K562 (cell line): ENCODE measurements at regions not wholly inside any gene's neighbourhood (a gene's known extent, or its start where the extent isn't known, plus 50 kb on each side); places are given as distances from the start of the nearest gene placed in this dataset.
"Not testable (repeated sequence)": the region's sequence is repeated elsewhere in the genome, so short reads cannot be mapped to it uniquely, and the experiment has no call there.

ENCODE experiments used
- ATAC-seq: fragments of 200-7000 bp; cut with Tn5 transposase; 3 replicates; pipeline ENCODE4 v1.9.1; 2020; ENCODE audit warnings: moderate library complexity
- BruUV-seq: library from RNA; stranded (reverse); fragments of 400-500 nt; replicated peaks from 2 replicates; lab custom pipeline; 2021; lab: Mats Ljungman, UMichigan
- CTCF ChIA-PET: fragments of 300-600 bp; formaldehyde crosslinking; extraction: SDS; loops from one replicate; lab custom pipeline; 2021; ENCODE audit warnings: low intra/inter-chr PET ratio; lab: Yijun Ruan, JAX
- POLR2A ChIA-PET: fragments of 300-600, 350-650 bp; sonication (Branson Sonifier 250); formaldehyde crosslinking; extraction: SDS; loops from one replicate; lab custom pipeline; 2021; ENCODE audit warnings: antibody characterized with exemption, inconsistent platforms; lab: Yijun Ruan, JAX
- DNase-seq, 4 experiments: peaks; one replicate each; pipeline versions ENCODE4 v3.0.0 to v3.0.0-alpha.2; 2011 to 2018; ENCODE audit warnings: low spot score in 3 of 4, mixed read lengths in 3 of 4; ENCODE audit errors: extremely low read depth in 1 of 4
- FAIRE-seq: peaks from 2 replicates; lab custom pipeline; 2011; peaks lifted over from hg19 to GRCh38; lab: Jason Lieb, UNC
- H2AFZ ChIP-seq: 2 replicates; pipeline ENCODE4 v1.6.0; 2011; ENCODE audit warnings: low read depth, low read length, control low read depth, inconsistent platforms
- H3K27ac ChIP-seq: fragments of 200-600 bp; 3 replicates; pipeline ENCODE4 v1.8.0; 2011; ENCODE audit warnings: low read depth, mild to moderate bottlenecking, control low read depth, inconsistent platforms, low read length, moderate library complexity, mixed read lengths; ENCODE audit errors: extremely low read depth
- H3K27me3 ChIP-seq, 2 experiments: fragments of 300-600 bp in 1 of 2; 2 replicates in 1 of 2; 3 replicates in 1 of 2; pipeline versions ENCODE4 v1.6.0 to v1.8.0; 2011; ENCODE audit warnings: inconsistent platforms in 2 of 2, low read length in 2 of 2, mild to moderate bottlenecking in 1 of 2, mixed read lengths in 1 of 2, moderate library complexity in 1 of 2; ENCODE audit not compliant: control insufficient read depth in 2 of 2, insufficient read depth in 2 of 2
- H3K36me3 ChIP-seq: fragments of 300-600 bp; 3 replicates; pipeline ENCODE4 v1.8.0; 2011; ENCODE audit warnings: mild to moderate bottlenecking, low read length, inconsistent platforms; ENCODE audit not compliant: control insufficient read depth, insufficient read depth
- H3K4me1 ChIP-seq, 2 experiments: fragments of 200-600 bp in 1 of 2; replicated peaks in 1 of 2; 2 replicates in 1 of 2; 3 replicates in 1 of 2; pipeline versions ENCODE4 v1.5.1 to v1.8.0; 2011; ENCODE audit warnings: inconsistent platforms in 2 of 2, low read length in 2 of 2, mild to moderate bottlenecking in 1 of 2, mixed read lengths in 1 of 2, moderate library complexity in 1 of 2; ENCODE audit not compliant: control insufficient read depth in 2 of 2, insufficient read depth in 2 of 2
- H3K4me2 ChIP-seq: 2 replicates; pipeline ENCODE4 v1.6.1; 2011; ENCODE audit warnings: low read length, control low read depth, inconsistent platforms, mixed read lengths; ENCODE audit not compliant: insufficient read depth
- H3K4me3 ChIP-seq: fragments of 200-600 bp; sonication (generic), shearing (Covaris generic); 2 replicates; pipeline ENCODE4 v1.5.1; 2016; ENCODE audit warnings: control low read depth, inconsistent platforms
- H3K79me2 ChIP-seq: fragments of 200-600 bp; 3 replicates; pipeline ENCODE4 v1.8.0; 2011; ENCODE audit warnings: low read length, inconsistent platforms; ENCODE audit not compliant: control insufficient read depth, insufficient read depth
- H3K9ac ChIP-seq, 2 experiments: 2 replicates each; pipeline versions ENCODE4 v1.6.0 to v1.6.1; 2011; ENCODE audit warnings: low read depth in 2 of 2, low read length in 2 of 2, control low read depth in 1 of 2, inconsistent platforms in 1 of 2, mild to moderate bottlenecking in 1 of 2, mixed read lengths in 1 of 2; ENCODE audit not compliant: insufficient read depth in 1 of 2
- H3K9me1 ChIP-seq: one replicate; pipeline ENCODE4 v1.6.0; 2011; ENCODE audit warnings: inconsistent platforms, mild to moderate bottlenecking, low read length, moderate library complexity; ENCODE audit not compliant: control insufficient read depth, insufficient read depth
- H3K9me3 ChIP-seq: replicated peaks from 2 replicates; pipeline ENCODE4 v1.5.1; 2011; ENCODE audit warnings: low read depth, low read length, inconsistent platforms; ENCODE audit not compliant: control insufficient read depth, insufficient read depth
- H4K20me1 ChIP-seq: replicated peaks from 2 replicates; pipeline ENCODE4 v1.6.1; 2011; ENCODE audit warnings: low read length, inconsistent platforms, mixed read lengths; ENCODE audit not compliant: control insufficient read depth, insufficient read depth
- CC2D1A ChIP-seq: fragments of 450-650 bp; IDR thresholded peaks from 2 replicates; pipeline ENCODE4 v1.6.1; 2017; ENCODE audit warnings: mild to moderate bottlenecking
- DEAF1 ChIP-seq: fragments of 450-650 bp; formaldehyde crosslinking; IDR thresholded peaks from 2 replicates; pipeline ENCODE4 v1.4.0; 2020; ENCODE audit warnings: mild to moderate bottlenecking, moderate library complexity
- E2F5 ChIP-seq: sonication (generic); formaldehyde crosslinking; IDR thresholded peaks from 2 replicates; pipeline ENCODE4 v1.8.0; 2022; ENCODE audit warnings: mild to moderate bottlenecking, missing genetic modification reagents
- EWSR1 ChIP-seq: fragments of 450-650 bp; IDR thresholded peaks from 2 replicates; pipeline ENCODE4 v1.6.1; 2018; ENCODE audit warnings: borderline replicate concordance, mild to moderate bottlenecking, low read depth, moderate library complexity; ENCODE audit not compliant: partially characterized antibody
- GABPB2 ChIP-seq: fragments of 250-450 bp; sonication (Bioruptor Pico); conservative IDR thresholded peaks from 2 replicates; pipeline ENCODE4 v1.5.1; 2021; ENCODE audit warnings: mild to moderate bottlenecking
- GTF2F1 ChIP-seq: IDR thresholded peaks from 2 replicates; pipeline ENCODE4 v1.6.1; 2011; ENCODE audit warnings: low read depth, low read length, improper control_type of control experiment
- GTF3C2 ChIP-seq: IDR thresholded peaks from 3 replicates; pipeline ENCODE4 v1.6.1; 2011; ENCODE audit warnings: borderline replicate concordance, mild to moderate bottlenecking, moderate library complexity; ENCODE audit not compliant: insufficient read length; ENCODE audit errors: extremely low read depth
- MTA1 ChIP-seq: fragments of 450-650 bp; IDR thresholded peaks from 2 replicates; pipeline ENCODE4 v1.6.1; 2017; ENCODE audit warnings: borderline replicate concordance
- POU5F1 ChIP-seq: fragments of 150-350 bp; IDR thresholded peaks from 2 replicates; pipeline ENCODE4 v1.6.1; 2014; ENCODE audit warnings: borderline replicate concordance, low read length, low read depth, mild to moderate bottlenecking; ENCODE audit not compliant: partially characterized antibody
- TAL1 ChIP-seq: fragments of 450-650 bp; IDR thresholded peaks from 2 replicates; pipeline ENCODE4 v1.6.1; 2016; ENCODE audit warnings: mild to moderate bottlenecking
- ZNF311 ChIP-seq: fragments of 250-450 bp; sonication (Bioruptor Pico); IDR thresholded peaks from 2 replicates; pipeline ENCODE4 v1.4.0; 2020; ENCODE audit warnings: mild to moderate bottlenecking, moderate library complexity
- ZNF707 ChIP-seq: fragments of 250-450 bp; sonication (Bioruptor Pico); conservative IDR thresholded peaks from 2 replicates; pipeline ENCODE4 v1.8.0; 2022; ENCODE audit warnings: inconsistent platforms, mild to moderate bottlenecking, moderate library complexity
- WGBS: fragments of 100-300 bp; shearing (Covaris generic); methylation state at CpG from one replicate; pipeline ENCODE4 v1.1.6; 2016; ENCODE audit warnings: low coverage, mixed read lengths; ENCODE audit not compliant: insufficient coverage; ENCODE audit errors: missing lambda C conversion rate; 5-methylcytosine and 5-hydroxymethylcytosine counted together
- in situ Hi-C: fragments of 300-500 bp; cut with MboI; formaldehyde crosslinking; loops from 4 replicates; pipeline ENCODE4 v1.15.0; 2018; ENCODE audit warnings: inconsistent platforms, mixed read lengths
- intact Hi-C: fragments of 100-400 bp; cut with micrococcal nuclease; formaldehyde crosslinking; loops from 2 replicates; pipeline ENCODE4 v1.14.2; 2022

GRCh38 chr1:90348459-90348858 lies 353.5 kb downstream of the ZNF326 start:
- FAIRE-seq, intact Hi-C loops, H3K4me3 ChIP-seq, H3K9me3 ChIP-seq, H2AFZ ChIP-seq, BruUV-seq, H3K4me1 ChIP-seq, H4K20me1 ChIP-seq, CTCF ChIA-PET, in situ Hi-C loops, H3K9me1 ChIP-seq, H3K27ac ChIP-seq, DNase-seq, H3K36me3 ChIP-seq, H3K79me2 ChIP-seq, H3K9ac ChIP-seq, POLR2A ChIA-PET, H3K27me3 ChIP-seq, ATAC-seq, H3K4me2 ChIP-seq: not testable (repeated sequence)
- TF ChIP-seq ZNF707 (CRISPR knock-in tag) = peak; percentile 90
- 0% methylated on average over 2 of the region's 2 CpGs for WGBS

GRCh38 chr1:90347366-90347765 lies 352.5 kb downstream of the ZNF326 start:
- Histone ChIP-seq H3K9ac (no peak overlapping the region), H3K9me1 (no peaks in the 10 kb centered on the region), H3K36me3 (no peaks in the 10 kb centered on the region), H3K79me2 (no peaks in the 10 kb centered on the region), H2AFZ (no peak overlapping the region), H3K4me2 (no peak overlapping the region), H3K27me3 (no peaks in the 10 kb centered on the region), H3K27ac (no peak overlapping the region), H4K20me1 (no peaks in the 10 kb centered on the region), H3K4me3 (no peak overlapping the region), H3K4me1 (no peaks in the 10 kb centered on the region), H3K9me3 (no peaks in the 10 kb centered on the region)
- no TSS peak for BruUV-seq
- ATAC-seq = no peak
- intact Hi-C loops = no loop called here
- no peak for FAIRE-seq
- in situ Hi-C loops = no loop called here
- ChIA-PET CTCF (no interaction called here), POLR2A (no interaction called here)
- no peak for DNase-seq
- WGBS = 0% methylated on average over 1 of the region's 1 CpG
- TF ChIP-seq POU5F1 (no peak), TAL1 (no peak), CC2D1A (no peak), GABPB2 (no peak), MTA1 (no peak), E2F5 (CRISPR knock-in tag) (no peak), ZNF311 (CRISPR knock-in tag) (no peak), EWSR1 (no peak), DEAF1 (CRISPR knock-in tag) (no peak), GTF3C2 (no peak), GTF2F1 (no peak)
